Activated T-helper 1 cell treated with anti-CD3 and anti-CD28 coated beads, Interleukin-12 subunit alpha, Interleukin-12 subunit beta, Interleukin-2, Interleukin-4 antibody, amounts not matched to agents 30 ng/mL and 10 ng/mL and 1 ng/mL, durations not matched to agents 14 hours and 24 hours and 36 hours (primary cell): ENCODE measurements at regions not wholly inside any gene's neighbourhood (a gene's known extent, or its start where the extent isn't known, plus 50 kb on each side); places are given as distances from the start of the nearest gene placed in this dataset.

Experiments used
- DNase-seq: peaks from one replicate; pipeline ENCODE4 v3.0.0; 2021; ENCODE audit warnings: low spot score
- H3K27ac Mint-ChIP-seq: one replicate; pipeline ENCODE4 v1.8.0; 2021; ENCODE audit warnings: mild to moderate bottlenecking, mixed read lengths
- H3K27me3 Mint-ChIP-seq: one replicate; pipeline ENCODE4 v1.8.0; 2022; ENCODE audit warnings: mild to moderate bottlenecking, moderate library complexity, mixed read lengths; ENCODE audit not compliant: insufficient read depth
- H3K36me3 Mint-ChIP-seq: one replicate; pipeline ENCODE4 v1.8.0; 2021; ENCODE audit warnings: low read depth, mixed read lengths
- H3K4me1 Mint-ChIP-seq: one replicate; pipeline ENCODE4 v1.8.0; 2021; ENCODE audit warnings: low read depth, mixed read lengths
- H3K4me3 Mint-ChIP-seq: one replicate; pipeline ENCODE4 v1.8.0; 2021; ENCODE audit warnings: mild to moderate bottlenecking, moderate library complexity, mixed read lengths
- H3K9me3 Mint-ChIP-seq: one replicate; pipeline ENCODE4 v1.8.0; 2021; ENCODE audit warnings: mixed read lengths
- intact Hi-C: fragments of 100-400 bp; cut with micrococcal nuclease; formaldehyde crosslinking; loops from one replicate; pipeline ENCODE4 v1.15.1; 2024

DNA sequence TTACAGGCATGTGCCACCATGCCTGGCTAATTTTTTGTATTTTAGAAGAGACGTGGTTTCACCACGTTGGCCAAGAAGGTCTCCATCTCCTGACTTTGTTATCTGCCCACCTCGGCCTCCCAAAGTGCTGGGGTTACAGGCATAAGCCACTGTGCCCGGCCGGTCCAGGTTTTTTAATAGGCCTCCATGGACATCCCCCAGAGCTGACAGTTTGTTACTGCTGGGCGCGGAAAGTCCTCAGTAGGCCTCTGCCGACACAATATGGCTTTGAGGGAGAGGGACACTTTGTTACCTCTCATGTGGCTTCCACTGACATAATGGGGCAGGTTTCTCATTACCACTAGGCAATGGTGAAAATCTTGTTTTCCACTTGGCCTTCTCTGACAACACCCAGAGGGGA is 152.0 kb downstream of the WNT7A start:
- Mint-ChIP-seq H3K9me3 (no peaks in the 10 kb centered on the region), H3K4me1 (no peaks in the 10 kb centered on the region), H3K27ac (no peak overlapping the region), H3K27me3 (peaks cover 15% of the 10 kb centered on the region), H3K36me3 (no peaks in the 10 kb centered on the region), H3K4me3 (no peak overlapping the region)
- intact Hi-C loops, result no loop called here
- no peak for DNase-seq

DNA sequence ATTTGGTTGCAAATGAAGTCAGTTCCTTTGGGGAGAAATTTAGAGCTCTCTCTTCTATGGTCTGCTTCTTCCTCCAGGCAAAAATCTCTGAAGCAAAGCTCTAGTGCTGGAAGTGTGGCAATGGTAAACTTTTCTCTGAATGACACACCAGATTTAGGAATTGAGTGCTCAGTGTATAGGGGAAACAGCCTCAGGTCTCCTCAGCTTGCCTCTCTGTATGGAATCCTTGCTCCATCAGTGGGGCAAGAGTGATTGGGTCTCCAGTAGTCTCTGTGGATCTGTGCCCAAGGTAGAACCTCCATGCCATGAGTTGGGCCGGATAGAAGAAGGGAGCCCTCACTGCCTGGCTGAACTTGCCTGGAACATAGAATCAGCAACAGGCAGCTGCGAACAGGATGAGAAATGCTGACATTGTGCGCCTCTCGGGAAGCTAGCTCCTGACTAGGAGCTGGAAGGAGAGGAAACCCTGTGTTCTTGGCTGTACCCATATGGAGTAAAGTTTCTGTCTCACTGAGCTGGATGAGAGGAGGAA is 156.1 kb downstream of the WNT7A start:
- no peaks in the 10 kb centered on the region for H3K36me3 Mint-ChIP-seq
- H3K9me3 Mint-ChIP-seq, result no peaks in the 10 kb centered on the region
- DNase-seq, result no peak
- no peak overlapping the region for H3K4me3 Mint-ChIP-seq
- H3K4me1 Mint-ChIP-seq, result no peaks in the 10 kb centered on the region
- peaks cover 15% of the 10 kb centered on the region for H3K27me3 Mint-ChIP-seq
- intact Hi-C loops, result no loop called here
- H3K27ac Mint-ChIP-seq, result no peak overlapping the region

DNA sequence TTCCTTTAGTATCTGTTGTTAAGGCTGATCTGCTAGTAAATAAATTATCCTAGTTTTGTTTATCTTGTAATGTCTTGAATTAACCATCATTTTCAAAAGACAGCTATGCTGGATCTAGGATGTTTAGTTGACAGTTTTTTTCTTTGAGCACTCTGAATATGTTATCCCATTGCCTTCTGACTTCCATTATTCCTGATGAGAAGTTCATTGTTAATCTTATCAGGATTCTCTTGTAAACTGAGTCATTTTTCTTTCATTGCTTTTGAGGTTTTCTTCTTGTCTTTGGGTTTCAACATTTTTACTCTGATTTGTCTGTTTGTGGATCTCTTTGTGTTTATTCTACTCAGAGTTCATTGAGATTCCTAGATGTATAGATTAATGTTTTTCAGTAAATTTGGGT is 157.7 kb downstream of the WNT7A start:
- intact Hi-C loops, result no loop called here
- no peaks in the 10 kb centered on the region for H3K36me3 Mint-ChIP-seq
- H3K9me3 Mint-ChIP-seq, result no peaks in the 10 kb centered on the region
- no peaks in the 10 kb centered on the region for H3K4me1 Mint-ChIP-seq
- H3K27me3 Mint-ChIP-seq, result peaks cover 15% of the 10 kb centered on the region
- no peak overlapping the region for H3K4me3 Mint-ChIP-seq
- no peak overlapping the region for H3K27ac Mint-ChIP-seq
- no peak for DNase-seq

DNA sequence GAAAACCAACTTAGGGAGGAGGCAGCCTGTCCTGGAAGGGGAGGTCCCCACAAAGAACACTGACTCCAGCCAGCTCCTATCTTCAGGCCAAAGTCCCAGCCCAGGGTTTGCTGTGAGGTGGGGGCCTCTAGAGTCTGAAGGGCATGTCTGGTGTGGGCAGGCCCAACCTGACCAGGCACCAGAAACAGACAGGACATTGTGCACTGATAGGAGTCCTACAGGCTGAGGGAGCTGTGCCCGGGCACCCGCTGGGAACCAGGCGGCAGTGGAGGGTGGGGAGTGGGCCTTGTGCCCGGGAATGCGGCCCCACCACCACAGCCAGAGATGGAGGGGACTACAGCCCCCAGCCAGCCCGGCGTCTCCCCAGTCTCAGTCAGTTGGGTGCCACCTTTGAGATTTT is 161.4 kb downstream of the WNT7A start:
- no peak for DNase-seq

DNA sequence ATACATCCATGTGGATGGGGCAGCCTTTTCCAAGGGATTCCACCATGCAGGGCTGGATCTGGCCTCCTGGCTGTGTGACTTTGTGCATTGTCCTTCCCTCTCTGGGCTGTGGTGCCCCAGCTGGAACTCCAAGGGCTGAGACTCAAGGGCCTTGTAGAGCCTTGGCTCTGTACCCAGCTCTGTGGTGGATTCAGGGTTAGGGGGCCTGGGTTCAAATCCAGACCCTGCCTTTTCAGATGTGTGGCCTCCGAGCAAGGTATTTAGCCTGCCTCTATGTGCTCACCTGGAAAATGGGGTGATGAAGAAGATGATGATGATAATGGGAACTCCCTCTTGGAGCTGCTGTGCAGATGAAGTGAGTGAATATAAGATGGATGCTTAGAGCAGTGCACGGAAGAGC is 161.9 kb downstream of the WNT7A start:
- DNase-seq, result no peak
- Mint-ChIP-seq H3K9me3 (peaks cover 22% of the 10 kb centered on the region), H3K36me3 (no peaks in the 10 kb centered on the region), H3K4me3 (no peak overlapping the region), H3K27me3 (peaks cover 3% of the 10 kb centered on the region), H3K4me1 (no peaks in the 10 kb centered on the region), H3K27ac (no peak overlapping the region)
- intact Hi-C loops, result no loop called here

More for the DNA sequence above, 161.4 kb downstream of the WNT7A start:
- Mint-ChIP-seq H3K27ac (no peak overlapping the region), H3K4me3 (no peak overlapping the region), H3K27me3 (peaks cover 7% of the 10 kb centered on the region), H3K4me1 (no peaks in the 10 kb centered on the region), H3K36me3 (no peaks in the 10 kb centered on the region), H3K9me3 (peaks cover 18% of the 10 kb centered on the region)
- intact Hi-C loops, result no loop called here

DNA sequence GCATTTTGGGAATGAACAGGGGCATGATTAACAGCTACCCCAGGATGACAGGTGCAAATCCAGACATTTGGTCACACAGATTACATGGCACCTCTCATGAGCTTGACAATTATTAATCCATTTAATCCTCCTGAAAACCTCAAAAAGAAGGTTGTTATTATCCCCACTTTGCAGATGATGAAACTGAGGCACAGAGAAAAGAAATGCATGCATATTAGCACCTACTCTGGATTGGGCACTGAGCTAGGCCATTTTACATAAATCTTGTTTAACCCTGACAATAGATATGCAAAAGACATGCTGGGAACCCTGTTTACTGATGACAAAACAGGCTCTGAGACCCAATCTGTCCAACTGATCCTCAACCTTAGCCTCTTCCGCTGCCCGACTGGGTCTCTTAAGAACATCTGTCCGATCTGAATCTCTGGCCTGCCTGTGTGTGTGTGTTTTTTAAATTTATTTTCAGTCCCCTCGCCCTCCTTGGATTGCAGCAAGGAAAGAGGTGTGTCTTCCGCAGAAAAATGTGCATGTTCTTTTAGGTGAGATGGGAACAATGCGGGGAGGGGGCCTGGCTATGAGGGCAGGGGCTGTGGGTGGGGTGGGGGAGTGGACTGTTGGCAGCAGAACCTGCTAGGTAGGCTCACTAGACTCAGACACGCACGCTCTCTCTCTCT is 162.5 kb downstream of the WNT7A start:
- intact Hi-C loops, result no loop called here
- Mint-ChIP-seq H3K4me3 (no peak overlapping the region), H3K27ac (no peak overlapping the region), H3K4me1 (no peaks in the 10 kb centered on the region), H3K9me3 (peaks cover 26% of the 10 kb centered on the region), H3K27me3 (peaks cover 2% of the 10 kb centered on the region), H3K36me3 (no peaks in the 10 kb centered on the region)
- no peak for DNase-seq

DNA sequence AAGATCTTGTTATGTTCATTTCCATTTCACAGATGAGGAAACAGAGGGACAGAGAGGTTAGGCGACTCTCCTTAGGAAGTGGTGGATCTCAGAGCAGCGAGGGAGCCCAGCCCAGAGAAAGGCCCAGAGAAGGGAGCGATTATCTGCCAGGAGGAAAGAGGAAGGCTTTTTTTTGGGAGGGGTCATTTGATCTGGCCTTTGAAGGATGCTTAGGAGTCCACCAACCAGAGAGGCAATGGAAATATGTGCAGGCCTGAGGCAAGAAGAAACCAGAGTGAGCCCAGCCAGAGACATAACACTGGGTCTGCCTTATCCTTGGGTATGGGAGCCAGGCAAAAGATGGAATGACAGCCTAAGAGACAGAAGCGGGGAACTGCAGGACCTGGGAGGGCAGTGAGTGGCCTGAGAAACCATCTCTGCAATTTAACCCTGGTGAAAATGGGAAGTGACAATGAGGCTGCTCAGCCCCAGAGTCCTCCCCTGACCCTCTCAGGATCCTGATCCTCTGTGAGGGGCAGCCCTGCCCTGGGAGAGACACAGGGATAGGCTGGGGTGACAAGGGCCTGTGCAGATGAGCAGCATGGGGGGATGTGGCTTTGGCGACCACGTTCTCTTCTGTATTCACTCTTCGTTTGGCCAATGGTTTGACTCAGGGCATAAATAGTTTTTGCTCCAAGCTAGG is 163.2 kb downstream of the WNT7A start:
- no peak for DNase-seq
- Mint-ChIP-seq H3K27me3 (peaks cover 2% of the 10 kb centered on the region), H3K27ac (no peak overlapping the region), H3K4me1 (no peaks in the 10 kb centered on the region), H3K9me3 (peaks cover 33% of the 10 kb centered on the region), H3K36me3 (no peaks in the 10 kb centered on the region), H3K4me3 (no peak overlapping the region)
- intact Hi-C loops, result no loop called here

DNA sequence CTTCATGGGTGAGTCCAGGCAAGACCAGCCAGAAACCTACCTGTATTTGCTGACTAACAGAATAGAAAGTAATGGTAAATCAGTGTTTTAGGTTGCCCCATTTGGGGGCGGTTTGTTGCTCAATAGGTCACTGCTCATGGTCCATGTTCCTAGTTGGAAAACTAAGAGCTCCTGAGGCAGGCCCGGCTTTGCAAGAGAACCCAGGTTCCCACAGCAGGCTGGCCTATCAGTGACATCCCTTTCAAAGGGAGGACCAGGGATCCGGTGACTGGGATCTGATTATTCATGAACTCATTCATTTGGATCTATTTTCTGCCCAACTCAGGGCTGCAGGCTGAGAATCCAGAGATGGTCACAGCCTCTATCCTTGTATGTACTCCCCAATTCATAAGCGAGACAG is 163.9 kb downstream of the WNT7A start:
- no peak overlapping the region for H3K27ac Mint-ChIP-seq
- H3K36me3 Mint-ChIP-seq, result no peaks in the 10 kb centered on the region
- DNase-seq, result no peak
- intact Hi-C loops, result no loop called here
- H3K27me3 Mint-ChIP-seq, result peaks cover 2% of the 10 kb centered on the region
- no peak overlapping the region for H3K4me3 Mint-ChIP-seq
- no peaks in the 10 kb centered on the region for H3K4me1 Mint-ChIP-seq
- H3K9me3 Mint-ChIP-seq, result peaks cover 40% of the 10 kb centered on the region

DNA sequence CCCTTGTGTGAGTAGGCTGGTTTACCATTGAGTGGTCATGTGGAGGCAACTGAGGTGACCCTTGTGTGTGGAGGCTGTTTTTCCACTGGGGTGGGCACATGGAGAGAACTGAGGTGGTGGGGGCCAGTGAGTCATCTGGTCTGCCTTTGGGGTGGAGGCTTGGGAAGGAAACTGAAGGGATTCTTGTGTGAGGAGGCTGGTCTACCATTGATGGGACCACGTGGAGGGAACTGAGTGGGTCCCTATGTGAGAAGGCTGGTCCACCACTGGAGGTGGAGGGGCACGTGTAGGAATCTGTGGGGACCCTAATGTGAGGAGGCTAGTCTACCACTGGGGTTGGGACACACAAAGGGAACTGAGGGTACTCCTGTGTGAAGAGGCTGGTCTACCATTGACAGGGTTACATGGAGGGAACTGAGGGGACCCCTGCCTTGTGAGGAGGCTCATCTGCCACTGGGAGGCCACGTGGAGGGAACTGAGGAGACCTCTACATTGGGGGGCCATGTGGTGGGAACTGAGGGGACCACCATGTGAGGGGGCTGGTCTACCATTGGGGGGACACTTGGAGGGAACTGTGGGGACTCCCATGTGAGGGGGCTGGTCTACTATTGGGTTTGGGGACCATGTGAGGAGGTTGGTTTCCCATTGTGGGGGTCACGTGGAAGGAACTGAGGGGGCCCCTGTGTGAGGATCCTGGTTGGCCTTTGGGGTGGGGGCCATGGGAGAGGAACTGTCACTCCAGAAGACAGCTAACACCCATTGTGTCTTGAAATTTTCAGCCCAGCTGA is 164.5 kb downstream of the WNT7A start:
- Mint-ChIP-seq H3K4me1 (no peaks in the 10 kb centered on the region), H3K4me3 (no peak overlapping the region), H3K36me3 (no peaks in the 10 kb centered on the region), H3K9me3 (peaks cover 46% of the 10 kb centered on the region), H3K27ac (no peak overlapping the region), H3K27me3 (peaks cover 2% of the 10 kb centered on the region)
- intact Hi-C loops, result no loop called here
- no peak for DNase-seq

DNA sequence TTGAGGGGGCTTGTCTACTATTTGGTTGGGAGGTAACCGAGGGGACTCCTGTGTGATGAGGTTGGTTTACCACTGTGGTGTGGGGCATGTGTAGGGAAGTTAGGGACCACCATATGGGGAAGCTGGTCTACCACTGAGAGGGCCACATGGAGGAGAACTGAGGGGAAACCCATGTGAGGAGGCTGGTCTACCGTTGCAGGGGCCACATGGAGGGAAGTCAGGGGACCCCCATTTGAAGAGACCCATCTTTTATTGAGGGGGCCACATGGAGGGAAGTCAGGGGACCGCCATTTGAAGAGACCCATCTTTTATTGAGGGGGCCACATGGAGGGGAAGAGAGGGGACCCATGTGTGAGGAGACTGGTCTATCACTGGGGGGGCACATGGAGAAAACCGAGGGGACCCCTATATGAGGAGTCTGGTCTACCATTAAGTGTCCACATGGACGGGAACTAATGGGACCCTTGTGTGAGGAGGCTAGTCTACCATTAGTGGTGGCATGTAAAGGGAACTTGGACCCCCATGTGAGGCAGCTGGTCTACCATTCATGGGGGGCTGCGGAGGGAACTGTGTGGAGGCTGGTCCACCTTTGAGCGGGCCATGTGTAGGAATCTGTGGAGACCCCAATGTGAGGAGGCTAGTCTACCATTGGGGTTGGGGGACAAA is 165.5 kb downstream of the FBLN2 start:
- Mint-ChIP-seq H3K27ac (no peak overlapping the region), H3K4me1 (no peaks in the 10 kb centered on the region), H3K9me3 (peaks cover 54% of the 10 kb centered on the region), H3K36me3 (no peaks in the 10 kb centered on the region), H3K27me3 (peaks cover 2% of the 10 kb centered on the region), H3K4me3 (no peak overlapping the region)
- intact Hi-C loops, result no loop called here
- DNase-seq, result no peak

DNA sequence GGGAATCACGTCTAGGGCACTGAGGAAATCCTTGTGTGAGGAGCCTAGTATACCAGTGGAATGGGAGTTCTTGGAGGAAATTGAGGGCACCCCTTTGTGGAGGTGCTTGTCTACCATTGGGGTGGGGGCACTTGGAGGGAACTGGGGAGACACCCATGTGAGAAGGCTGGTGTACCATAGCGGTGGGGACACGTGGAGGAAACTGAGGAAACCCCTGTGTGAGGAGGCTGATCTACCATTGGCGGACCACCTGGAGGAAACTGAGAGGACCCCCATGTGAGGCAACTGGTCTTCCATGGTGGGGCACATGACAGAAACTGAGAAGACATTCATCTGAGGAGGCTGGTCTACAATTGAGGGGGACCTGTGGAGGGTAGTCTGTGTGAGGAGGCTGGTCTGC is 164.5 kb downstream of the FBLN2 start:
- intact Hi-C loops, result no loop called here
- Mint-ChIP-seq H3K36me3 (no peaks in the 10 kb centered on the region), H3K27ac (no peak overlapping the region), H3K9me3 (peaks cover 57% of the 10 kb centered on the region), H3K27me3 (peaks cover 2% of the 10 kb centered on the region), H3K4me1 (no peaks in the 10 kb centered on the region), H3K4me3 (no peak overlapping the region)
- no peak for DNase-seq

DNA sequence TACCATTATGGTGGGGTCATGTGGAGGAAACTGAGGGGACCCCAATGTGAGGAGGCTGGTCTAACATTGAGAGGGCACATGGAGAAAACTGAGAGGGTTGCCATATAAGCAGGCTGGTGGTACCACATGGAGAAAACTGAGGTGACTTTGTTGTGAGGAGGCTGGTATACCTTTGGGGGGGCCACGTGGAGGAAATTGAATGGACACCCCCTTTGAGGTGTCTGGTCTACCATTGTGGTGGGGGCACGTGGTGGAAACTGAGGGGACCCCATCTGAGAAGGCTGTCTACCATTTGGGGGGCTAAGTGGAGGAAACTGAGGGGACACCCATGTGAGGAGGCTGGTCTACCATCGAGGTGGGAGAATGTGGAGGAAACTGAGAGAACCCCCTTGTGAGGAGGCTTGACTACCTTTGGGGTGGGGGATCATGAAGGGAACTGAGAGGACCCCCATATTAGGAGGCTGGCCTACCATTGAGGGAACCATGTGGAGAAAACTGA is 163.8 kb downstream of the FBLN2 start:
- DNase-seq, result no peak
- Mint-ChIP-seq H3K4me3 (no peak overlapping the region), H3K9me3 (peaks cover 60% of the 10 kb centered on the region), H3K4me1 (no peaks in the 10 kb centered on the region), H3K27me3 (peaks cover 2% of the 10 kb centered on the region), H3K27ac (no peak overlapping the region), H3K36me3 (no peaks in the 10 kb centered on the region)
- intact Hi-C loops, result no loop called here
